HepG2 (cell line): ENCODE measurements at regions not wholly inside any gene's neighbourhood (a gene's known extent, or its start where the extent isn't known, plus 50 kb on each side); places are given as distances from the start of the nearest gene placed in this dataset.

Experiments used
- ATAC-seq: fragments of 200-7000 bp; cut with Tn5 transposase; 3 replicates; pipeline ENCODE4 v1.9.1; 2020; ENCODE audit warnings: mild to moderate bottlenecking, moderate library complexity
- BruUV-seq: library from RNA; stranded (reverse); fragments of 400-500 nt; replicated peaks from 2 replicates; lab custom pipeline; 2021; lab: Mats Ljungman, UMichigan
- CTCF ChIA-PET: fragments of 300-600 bp; formaldehyde crosslinking; extraction: SDS; loops from one replicate; lab custom pipeline; 2021; ENCODE audit warnings: low total read pairs, inconsistent platforms, low intra/inter-chr PET ratio; lab: Yijun Ruan, JAX
- POLR2A ChIA-PET: fragments of 350-600 bp; sonication (Branson Sonifier 250); formaldehyde crosslinking; loops from one replicate; lab custom pipeline; 2020; ENCODE audit warnings: antibody characterized with exemption, inconsistent platforms; lab: Yijun Ruan, JAX
- DNase-seq: peaks from one replicate; pipeline ENCODE4 v3.0.0-alpha.2; 2015; ENCODE audit warnings: low spot score
- FAIRE-seq: peaks from 3 replicates; lab custom pipeline; 2011; peaks lifted over from hg19 to GRCh38; lab: Jason Lieb, UNC
- H2AFZ ChIP-seq: one replicate; pipeline ENCODE4 v1.6.1; 2011; ENCODE audit warnings: low read length, inconsistent platforms
- H3K27ac ChIP-seq: fragments of 300-600 bp; 3 replicates; pipeline ENCODE4 v1.8.0; 2011; ENCODE audit warnings: mixed run types, mild to moderate bottlenecking, mixed read lengths, low read length, inconsistent platforms; ENCODE audit not compliant: insufficient read depth; ENCODE audit errors: extremely low read length
- H3K27me3 ChIP-seq, 2 experiments: fragments of 200-600 bp in 1 of 2; 2 replicates in 1 of 2; 3 replicates in 1 of 2; pipeline versions ENCODE4 v1.6.0 to v1.8.0; 2011; ENCODE audit warnings: low read length in 2 of 2, mild to moderate bottlenecking in 2 of 2, moderate library complexity in 2 of 2, inconsistent platforms in 1 of 2; ENCODE audit not compliant: insufficient read depth in 2 of 2, control insufficient read depth in 1 of 2
- H3K36me3 ChIP-seq, 2 experiments: fragments of 200-600 bp in 1 of 2; replicated peaks in 1 of 2; 2 replicates in 1 of 2; 3 replicates in 1 of 2; pipeline versions ENCODE4 v1.5.1 to v1.8.0; 2011; ENCODE audit warnings: low read length in 2 of 2, inconsistent platforms in 1 of 2; ENCODE audit not compliant: insufficient read depth in 2 of 2, control insufficient read depth in 1 of 2
- H3K4me1 ChIP-seq: 2 replicates; pipeline ENCODE4 v1.5.1; 2012; ENCODE audit warnings: low read length, inconsistent platforms; ENCODE audit not compliant: insufficient read depth
- H3K4me2 ChIP-seq: 2 replicates; pipeline ENCODE4 v1.6.0; 2011; ENCODE audit warnings: low read depth, low read length, inconsistent platforms
- H3K4me3 ChIP-seq, 3 experiments: fragments of 200-600 bp in 1 of 3; sonication (generic), shearing (Covaris generic) in 1 of 3; replicated peaks in 1 of 3; 2 replicates each; pipeline ENCODE4 v1.5.1; 2011 to 2016; ENCODE audit warnings: low read length in 3 of 3, inconsistent platforms in 2 of 3, low read depth in 2 of 3, mild to moderate bottlenecking in 2 of 3, control low read depth in 1 of 3, mixed read lengths in 1 of 3; ENCODE audit not compliant: insufficient read depth in 1 of 3
- H3K79me2 ChIP-seq: one replicate; pipeline ENCODE4 v1.6.1; 2011; ENCODE audit warnings: low read length, inconsistent platforms; ENCODE audit not compliant: insufficient read depth
- H3K9ac ChIP-seq: 2 replicates; pipeline ENCODE4 v1.6.0; 2011; ENCODE audit warnings: mild to moderate bottlenecking, low read depth, low read length, inconsistent platforms; ENCODE audit not compliant: insufficient read depth
- H3K9me3 ChIP-seq: 2 replicates; pipeline ENCODE4 v1.5.1; 2012; ENCODE audit warnings: mild to moderate bottlenecking, low read length
- H4K20me1 ChIP-seq: 2 replicates; pipeline ENCODE4 v1.6.0; 2011; ENCODE audit warnings: inconsistent platforms, mild to moderate bottlenecking, low read length, moderate library complexity; ENCODE audit not compliant: insufficient read depth
- HHEX ChIP-seq: IDR thresholded peaks from 2 replicates; pipeline ENCODE4 v1.6.1; 2016; ENCODE audit warnings: control low read depth
- HNRNPK ChIP-seq: fragments of 200-400 bp; formaldehyde crosslinking; IDR thresholded peaks from 2 replicates; pipeline ENCODE4 v1.6.1; 2018; ENCODE audit warnings: low read length, low read depth, moderate library complexity, mild to moderate bottlenecking; ENCODE audit not compliant: poor library complexity, severe bottlenecking
- RAD51 ChIP-seq: fragments of 450-650 bp; IDR thresholded peaks from 2 replicates; pipeline ENCODE4 v1.6.1; 2016; ENCODE audit warnings: borderline replicate concordance
- XBP1 ChIP-seq: sonication (generic); formaldehyde crosslinking; IDR thresholded peaks from 2 replicates; pipeline ENCODE4 v1.5.0; 2020; ENCODE audit warnings: missing genetic modification reagents
- ZFP36L2 ChIP-seq: sonication (generic); formaldehyde crosslinking; IDR thresholded peaks from 2 replicates; pipeline ENCODE4 v1.4.0; 2020; ENCODE audit warnings: missing genetic modification reagents
- ZMYM4 ChIP-seq: sonication (generic); formaldehyde crosslinking; IDR thresholded peaks from 2 replicates; pipeline ENCODE4 v1.8.1; 2023; ENCODE audit warnings: mild to moderate bottlenecking, missing genetic modification reagents
- ZNF101 ChIP-seq: sonication (generic); formaldehyde crosslinking; IDR thresholded peaks from 2 replicates; pipeline ENCODE4 v1.4.0; 2020; ENCODE audit warnings: mild to moderate bottlenecking, low read depth, missing genetic modification reagents, borderline replicate concordance
- ZNF17 ChIP-seq: sonication (generic); formaldehyde crosslinking; IDR thresholded peaks from 2 replicates; pipeline ENCODE4 v1.5.0; 2020; ENCODE audit warnings: mild to moderate bottlenecking, missing genetic modification reagents
- WGBS: methylation state at CpG from one replicate; pipeline ENCODE4 v1.1.6; 2017; ENCODE audit warnings: low lambda C conversion rate; 5-methylcytosine and 5-hydroxymethylcytosine counted together
- in situ Hi-C: cut with HindIII; loops from 2 replicates; pipeline ENCODE4 v1.10.0; 2017; ENCODE audit warnings: low pct_unique_long_range_greater_than_20kb; ENCODE audit not compliant: extremely low pct_ligation_motif_present
- intact Hi-C: fragments of 100-400 bp; cut with micrococcal nuclease; formaldehyde crosslinking; loops from one replicate; pipeline ENCODE4 v1.10.0; 2022; ENCODE audit not compliant: unreplicated experiment
- TF ChIP-seq, protein P1 (sequence below): fragments of 450-650 bp; IDR thresholded peaks from 2 replicates; pipeline ENCODE4 v1.6.1; 2016
- TF ChIP-seq, protein P2 (sequence below): sonication (generic); formaldehyde crosslinking; IDR thresholded peaks from 2 replicates; pipeline ENCODE4 v1.5.1; 2020; ENCODE audit warnings: missing genetic modification reagents, mild to moderate bottlenecking, borderline replicate concordance
- TF ChIP-seq, protein P3 (sequence below): sonication (generic); IDR thresholded peaks from 2 replicates; pipeline ENCODE4 v1.6.1; 2016; ENCODE audit warnings: low read depth, borderline replicate concordance

DNA sequence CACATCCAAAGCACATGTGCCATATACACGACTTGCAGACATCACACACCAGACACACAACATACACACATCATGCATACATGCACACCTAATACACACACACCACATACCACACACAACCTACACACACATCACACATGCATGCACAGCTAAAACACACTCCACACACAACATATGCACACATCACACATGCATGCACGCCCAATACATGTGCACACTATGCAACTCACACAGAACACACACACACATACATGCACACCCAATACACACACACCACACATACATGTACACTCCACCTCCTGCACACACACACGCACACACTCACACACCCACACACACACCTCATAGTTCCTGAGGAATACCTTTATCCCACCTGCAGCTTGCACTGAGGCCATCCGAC, 436.0 kb downstream of the MIAT start:
- FAIRE-seq, result no peak
- BruUV-seq, result no TSS peak
- ATAC-seq, result no peak
- Histone ChIP-seq H3K79me2 (no peaks in the 10 kb centered on the region), H3K36me3 (no peaks in the 10 kb centered on the region), H3K4me1 (no peaks in the 10 kb centered on the region), H3K4me2 (no peak overlapping the region), H2AFZ (no peak overlapping the region), H3K27ac (no peak overlapping the region), H3K9ac (no peak overlapping the region), H4K20me1 (no peaks in the 10 kb centered on the region), H3K27me3 (no peaks in the 10 kb centered on the region), H3K9me3 (no peaks in the 10 kb centered on the region), H3K4me3 (no peak overlapping the region)
- intact Hi-C loops (loop anchor here (2.0 kb wide), 1 partner anchor 15 kb away; no protein-coding TSS in a partner anchor), in situ Hi-C loops (no loop called here)
- DNase-seq, result no peak
- CTCF ChIA-PET, result no interaction called here
- WGBS, result 1% methylated on average over 4 of the region's 4 CpGs
- POLR2A ChIA-PET, result no interaction called here
- TF ChIP-seq HHEX, result no peak
- TF ChIP-seq, protein P1, sequence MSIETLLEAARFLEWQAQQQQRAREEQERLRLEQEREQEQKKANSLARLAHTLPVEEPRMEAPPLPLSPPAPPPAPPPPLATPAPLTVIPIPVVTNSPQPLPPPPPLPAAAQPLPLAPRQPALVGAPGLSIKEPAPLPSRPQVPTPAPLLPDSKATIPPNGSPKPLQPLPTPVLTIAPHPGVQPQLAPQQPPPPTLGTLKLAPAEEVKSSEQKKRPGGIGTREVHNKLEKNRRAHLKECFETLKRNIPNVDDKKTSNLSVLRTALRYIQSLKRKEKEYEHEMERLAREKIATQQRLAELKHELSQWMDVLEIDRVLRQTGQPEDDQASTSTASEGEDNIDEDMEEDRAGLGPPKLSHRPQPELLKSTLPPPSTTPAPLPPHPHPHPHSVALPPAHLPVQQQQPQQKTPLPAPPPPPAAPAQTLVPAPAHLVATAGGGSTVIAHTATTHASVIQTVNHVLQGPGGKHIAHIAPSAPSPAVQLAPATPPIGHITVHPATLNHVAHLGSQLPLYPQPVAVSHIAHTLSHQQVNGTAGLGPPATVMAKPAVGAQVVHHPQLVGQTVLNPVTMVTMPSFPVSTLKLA, result peak; percentile 92

DNA sequence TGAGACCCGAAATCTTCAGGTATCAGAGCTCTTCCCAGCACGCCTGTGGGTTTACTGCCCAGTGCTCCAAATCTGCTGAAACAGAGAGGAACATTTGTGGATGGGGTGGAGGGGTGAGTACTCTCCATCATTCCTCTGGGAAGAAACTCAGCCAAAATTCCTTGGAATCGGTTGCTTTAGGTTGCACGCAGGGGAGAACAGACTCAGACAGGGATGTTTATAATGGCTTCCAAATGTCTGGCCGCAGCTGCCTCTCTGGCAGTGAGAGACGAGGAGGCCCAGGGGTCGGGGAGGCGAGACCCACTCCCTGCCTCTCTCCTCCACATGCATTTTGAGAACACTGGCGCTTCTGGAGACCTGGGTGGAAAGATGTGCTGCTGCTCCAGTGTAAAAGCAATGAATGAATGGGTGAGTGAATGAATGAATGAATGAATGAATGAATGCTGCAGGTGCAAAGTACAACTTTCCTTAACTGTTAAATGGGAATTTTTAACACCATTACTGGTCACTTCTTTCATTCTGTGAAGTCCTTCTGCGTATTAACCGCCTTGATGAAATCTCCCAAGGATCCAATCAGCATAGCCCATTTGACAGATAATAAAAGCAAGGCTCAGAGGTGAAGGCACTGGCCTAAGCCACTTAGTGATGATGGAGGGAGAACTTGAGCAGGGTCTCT, 437.4 kb downstream of the MIAT start:
- Histone ChIP-seq H3K79me2 (no peaks in the 10 kb centered on the region), H3K36me3 (no peaks in the 10 kb centered on the region), H4K20me1 (no peaks in the 10 kb centered on the region), H2AFZ (no peak overlapping the region), H3K4me2 (no peak overlapping the region), H3K27me3 (0 out of 5 replicates have a peak, but pooled peaks cover 0 to 4% of the 10 kb centered on the region in 2 experiments), H3K4me1 (no peaks in the 10 kb centered on the region), H3K27ac (no peak overlapping the region), H3K4me3 (no peak overlapping the region), H3K9me3 (no peaks in the 10 kb centered on the region), H3K9ac (no peak overlapping the region)
- BruUV-seq, result no TSS peak
- ChIA-PET POLR2A (no interaction called here), CTCF (no interaction called here)
- WGBS, result 27% methylated on average over 11 of the region's 11 CpGs
- DNase-seq (no peak), FAIRE-seq (no peak), ATAC-seq (no peak)
- in situ Hi-C loops (no loop called here), intact Hi-C loops (no loop called here)
- TF ChIP-seq, protein P2, sequence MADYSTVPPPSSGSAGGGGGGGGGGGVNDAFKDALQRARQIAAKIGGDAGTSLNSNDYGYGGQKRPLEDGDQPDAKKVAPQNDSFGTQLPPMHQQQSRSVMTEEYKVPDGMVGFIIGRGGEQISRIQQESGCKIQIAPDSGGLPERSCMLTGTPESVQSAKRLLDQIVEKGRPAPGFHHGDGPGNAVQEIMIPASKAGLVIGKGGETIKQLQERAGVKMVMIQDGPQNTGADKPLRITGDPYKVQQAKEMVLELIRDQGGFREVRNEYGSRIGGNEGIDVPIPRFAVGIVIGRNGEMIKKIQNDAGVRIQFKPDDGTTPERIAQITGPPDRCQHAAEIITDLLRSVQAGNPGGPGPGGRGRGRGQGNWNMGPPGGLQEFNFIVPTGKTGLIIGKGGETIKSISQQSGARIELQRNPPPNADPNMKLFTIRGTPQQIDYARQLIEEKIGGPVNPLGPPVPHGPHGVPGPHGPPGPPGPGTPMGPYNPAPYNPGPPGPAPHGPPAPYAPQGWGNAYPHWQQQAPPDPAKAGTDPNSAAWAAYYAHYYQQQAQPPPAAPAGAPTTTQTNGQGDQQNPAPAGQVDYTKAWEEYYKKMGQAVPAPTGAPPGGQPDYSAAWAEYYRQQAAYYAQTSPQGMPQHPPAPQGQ (CRISPR knock-in tag), result no peak
- TF ChIP-seq ZNF101, result no peak
- TF ChIP-seq ZNF17 (CRISPR knock-in tag), result no peak
- no peak for TF ChIP-seq XBP1 (CRISPR knock-in tag)
- TF ChIP-seq ZMYM4 (CRISPR knock-in tag), result no peak
- TF ChIP-seq RAD51, result no peak
- TF ChIP-seq HNRNPK, result no peak
- TF ChIP-seq, protein P3, sequence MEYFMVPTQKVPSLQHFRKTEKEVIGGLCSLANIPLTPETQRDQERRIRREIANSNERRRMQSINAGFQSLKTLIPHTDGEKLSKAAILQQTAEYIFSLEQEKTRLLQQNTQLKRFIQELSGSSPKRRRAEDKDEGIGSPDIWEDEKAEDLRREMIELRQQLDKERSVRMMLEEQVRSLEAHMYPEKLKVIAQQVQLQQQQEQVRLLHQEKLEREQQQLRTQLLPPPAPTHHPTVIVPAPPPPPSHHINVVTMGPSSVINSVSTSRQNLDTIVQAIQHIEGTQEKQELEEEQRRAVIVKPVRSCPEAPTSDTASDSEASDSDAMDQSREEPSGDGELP, result no peak
- TF ChIP-seq ZFP36L2, result no peak
